Pancreas (tissue), 10 donors: ENCODE measurements at regions not wholly inside any gene's neighbourhood (a gene's known extent, or its start where the extent isn't known, plus 50 kb on each side); places are given as distances from the start of the nearest gene placed in this dataset.
A peak's percentile ranks its signal among the peaks of the same experiment; 100 is the strongest.

Source experiments
- ATAC-seq, 4 donors: fragments of 200-7000 bp; cut with Tn5 transposase; one replicate each; pipeline versions ENCODE4 v1.8.0 to v1.9.1; 2020; ENCODE audit warnings: mild to moderate bottlenecking in 4 of 4, moderate library complexity in 4 of 4
- DNase-seq, 6 donors: peaks; one replicate each; pipeline ENCODE4 v3.0.0-alpha.2; 2020
- FAIRE-seq: peaks from 2 replicates; lab custom pipeline; 2012; peaks lifted over from hg19 to GRCh38; lab: Jason Lieb, UNC
- H3K27ac ChIP-seq, 4 donors: fragments of 200-600 bp; sonication (generic); 1 replicate in 3 of 4; 2 replicates in 1 of 4; pipeline versions ENCODE4 v1.5.0 to v1.8.0; 2020
- H3K27me3 ChIP-seq, 4 donors: fragments of 200-600 bp; one replicate each; pipeline ENCODE4 v1.8.0; 2021
- H3K36me3 ChIP-seq, 3 donors: fragments of 200-600 bp; sonication (generic) in 1 of 3; one replicate each; pipeline versions ENCODE4 v1.5.0 to v1.8.0; 2020 to 2021
- H3K4me1 ChIP-seq, 3 donors: fragments of 200-600 bp; one replicate each; pipeline ENCODE4 v1.8.0; 2021
- H3K4me3 ChIP-seq, 4 donors: fragments of 200-600 bp; sonication (generic) in 2 of 4; one replicate each; pipeline versions ENCODE4 v1.5.0 to v1.8.0; 2020 to 2021
- H3K9me3 ChIP-seq, 4 donors: fragments of 200-600 bp; one replicate each; pipeline ENCODE4 v1.8.0; 2021
- WGBS, 2 donors: extraction: QIAGEN DNeasy Blood & Tissue Kit; methylation state at CpG; one replicate each; pipeline ENCODE4 v1.1.7; 2013; 5-methylcytosine and 5-hydroxymethylcytosine counted together
- intact Hi-C, 3 donors: fragments of 100-400 bp; cut with DNase I; formaldehyde crosslinking; loops; one replicate each; pipeline versions ENCODE4 v1.11.1 to v1.14.2; 2022
- TF ChIP-seq, protein P1 (sequence below), 4 donors: fragments of 200-600 bp; sonication (generic) in 3 of 4; IDR thresholded peaks; one replicate each; pipeline versions ENCODE4 v1.5.0 to v1.8.0; 2021; ENCODE audit warnings: antibody characterized with exemption in 4 of 4
- donor health status: healthy with polysubstance abuse.
- donor health status: DM: no; HTN: no; CAD: no; lungs with moderate emphysema.
- donor health status: DM: no; HTN: no; CAD: no.
- donor health status: control.
- donor health status: control.
- donor health status: Bipolar disorder and iron deficiency.
- donor health status: DM: yes; HTN: yes; CAD: no.
- donor health status: DM: no; HTN: no; CAD: no.
- donor health status: DM: no; HTN: no; CAD: no.
- donor health status: DM: yes; HTN: yes; CAD: no.

DNA sequence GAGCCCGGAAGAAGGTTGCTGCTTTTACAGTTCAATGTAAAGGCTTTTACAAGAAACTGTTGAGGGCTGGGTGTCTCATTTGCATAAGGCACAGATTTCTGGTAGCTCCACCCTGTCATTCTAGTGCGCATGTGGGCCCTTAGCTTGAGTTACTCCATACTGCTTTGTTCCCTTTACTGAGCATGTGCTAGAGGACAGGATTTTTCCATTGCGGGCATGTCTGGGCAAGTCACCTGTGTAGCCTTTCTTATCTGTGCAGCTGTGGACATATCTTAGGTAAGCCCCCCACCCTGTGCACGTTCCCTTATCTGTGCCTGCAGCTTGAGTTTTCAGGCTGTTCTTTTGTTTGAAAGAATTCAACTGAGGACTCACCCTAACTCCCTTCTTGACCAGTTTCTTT, 56.2 kb upstream of the ARHGAP5 start:
- Histone ChIP-seq H3K27ac (no peak overlapping the region), H3K4me3 (no peak overlapping the region), H3K27me3 (no peaks in the 10 kb centered on the region), H3K36me3 (no peaks in the 10 kb centered on the region), H3K4me1 (no peaks in the 10 kb centered on the region), H3K9me3 (no peaks in the 10 kb centered on the region)
- ATAC-seq, result no peak
- no peak for FAIRE-seq
- no peak for DNase-seq
- intact Hi-C loops, result no loop called here
- TF ChIP-seq, protein P1, sequence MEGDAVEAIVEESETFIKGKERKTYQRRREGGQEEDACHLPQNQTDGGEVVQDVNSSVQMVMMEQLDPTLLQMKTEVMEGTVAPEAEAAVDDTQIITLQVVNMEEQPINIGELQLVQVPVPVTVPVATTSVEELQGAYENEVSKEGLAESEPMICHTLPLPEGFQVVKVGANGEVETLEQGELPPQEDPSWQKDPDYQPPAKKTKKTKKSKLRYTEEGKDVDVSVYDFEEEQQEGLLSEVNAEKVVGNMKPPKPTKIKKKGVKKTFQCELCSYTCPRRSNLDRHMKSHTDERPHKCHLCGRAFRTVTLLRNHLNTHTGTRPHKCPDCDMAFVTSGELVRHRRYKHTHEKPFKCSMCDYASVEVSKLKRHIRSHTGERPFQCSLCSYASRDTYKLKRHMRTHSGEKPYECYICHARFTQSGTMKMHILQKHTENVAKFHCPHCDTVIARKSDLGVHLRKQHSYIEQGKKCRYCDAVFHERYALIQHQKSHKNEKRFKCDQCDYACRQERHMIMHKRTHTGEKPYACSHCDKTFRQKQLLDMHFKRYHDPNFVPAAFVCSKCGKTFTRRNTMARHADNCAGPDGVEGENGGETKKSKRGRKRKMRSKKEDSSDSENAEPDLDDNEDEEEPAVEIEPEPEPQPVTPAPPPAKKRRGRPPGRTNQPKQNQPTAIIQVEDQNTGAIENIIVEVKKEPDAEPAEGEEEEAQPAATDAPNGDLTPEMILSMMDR (IDR thresholded peaks at IDR 0.05), result no peak
- 75 to 81% methylated on average over 4 of the region's 4 CpGs for WGBS, 2 donors

GRCh38 chr14:32021341-32021740, 55.8 kb upstream of the ARHGAP5 start:
- ATAC-seq (no peak), FAIRE-seq (no peak)

GRCh38 chr14:32022525-32022924, 54.6 kb upstream of the ARHGAP5 start:
- FAIRE-seq (no peak), DNase-seq (no peak), ATAC-seq (peak in 1 of 4 donors; percentile 25)
- no peaks in the 10 kb centered on the region for H3K4me1 ChIP-seq
- no peaks in the 10 kb centered on the region for H3K9me3 ChIP-seq
- no peak overlapping the region for H3K27ac ChIP-seq
- H3K4me3 ChIP-seq, result no peak overlapping the region
- TF ChIP-seq, protein P1 (IDR thresholded peaks at IDR 0.05), result no peak
- 89 to 95% methylated on average over 4 of the region's 4 CpGs for WGBS, 2 donors
- no peaks in the 10 kb centered on the region for H3K36me3 ChIP-seq
- intact Hi-C loops, result no loop called here
- H3K27me3 ChIP-seq, result no peaks in the 10 kb centered on the region

More at GRCh38 chr14:32021341-32021740, 55.8 kb upstream of the ARHGAP5 start:
- Histone ChIP-seq H3K27me3 (no peaks in the 10 kb centered on the region), H3K27ac (no peak overlapping the region), H3K4me3 (no peak overlapping the region), H3K36me3 (no peaks in the 10 kb centered on the region), H3K9me3 (no peaks in the 10 kb centered on the region), H3K4me1 (no peaks in the 10 kb centered on the region)
- no peak for DNase-seq
- TF ChIP-seq, protein P1 (IDR thresholded peaks at IDR 0.05), result no peak
- intact Hi-C loops, result no loop called here
- 78 to 88% methylated on average over 3 of the region's 3 CpGs for WGBS, 2 donors

GRCh38 chr14:32022938-32023466, 54.1 kb upstream of the ARHGAP5 start:
- ATAC-seq, result peak in 3 of 4 donors; percentile 53 to 84 (median 63)
- no peaks in the 10 kb centered on the region for H3K9me3 ChIP-seq
- intact Hi-C loops, result no loop called here
- TF ChIP-seq, protein P1 (IDR thresholded peaks at IDR 0.05), result no peak
- no peak overlapping the region for H3K4me3 ChIP-seq
- DNase-seq, result no peak
- H3K4me1 ChIP-seq, result no peaks in the 10 kb centered on the region
- no peaks in the 10 kb centered on the region for H3K27me3 ChIP-seq
- no peak overlapping the region for H3K27ac ChIP-seq
- no peak for FAIRE-seq
- 53 to 75% methylated on average over 3 of the region's 3 CpGs for WGBS, 2 donors
- H3K36me3 ChIP-seq, result no peaks in the 10 kb centered on the region

- DNase-seq (no peak), ATAC-seq (no peak), FAIRE-seq (no peak)
- Histone ChIP-seq H3K36me3 (no peaks in the 10 kb centered on the region), H3K27ac (no peak overlapping the region), H3K4me3 (no peak overlapping the region), H3K9me3 (no peaks in the 10 kb centered on the region), H3K4me1 (no peaks in the 10 kb centered on the region), H3K27me3 (no peaks in the 10 kb centered on the region)
- 80 to 82% methylated on average over 3 of the region's 3 CpGs for WGBS, 2 donors
- intact Hi-C loops, result no loop called here
- TF ChIP-seq, protein P1 (IDR thresholded peaks at IDR 0.05), result no peak
Measured at GRCh38 chr14:32023540-32023939, 53.6 kb upstream of the ARHGAP5 start.
